Mucosa of descending colon (tissue), 3 donors: ENCODE measurements at regions not wholly inside any gene's neighbourhood (a gene's known extent, or its start where the extent isn't known, plus 50 kb on each side); places are given as distances from the start of the nearest gene placed in this dataset.

Experiments
- ATAC-seq: fragments of 200-7000 bp; cut with Tn5 transposase; one replicate; pipeline ENCODE4 v1.9.1; 2020; ENCODE audit warnings: mild to moderate bottlenecking, moderate library complexity
- DNase-seq, 3 donors: peaks; one replicate each; pipeline ENCODE4 v3.0.0-alpha.2; 2020
- H3K36me3 ChIP-seq: fragments of 200-600 bp; one replicate; pipeline ENCODE4 v1.8.0; 2021; ENCODE audit warnings: low read depth, mild to moderate bottlenecking
- H3K4me1 ChIP-seq: fragments of 200-600 bp; one replicate; pipeline ENCODE4 v1.8.0; 2021; ENCODE audit warnings: low read depth, mild to moderate bottlenecking
- H3K4me3 ChIP-seq: fragments of 200-600 bp; one replicate; pipeline ENCODE4 v1.8.0; 2021; ENCODE audit warnings: mild to moderate bottlenecking
- H3K9me3 ChIP-seq: fragments of 200-600 bp; one replicate; pipeline ENCODE4 v1.8.0; 2021; ENCODE audit warnings: mild to moderate bottlenecking
- CTCF ChIP-seq: fragments of 200-600 bp; IDR thresholded peaks from one replicate; pipeline ENCODE4 v1.8.0; 2022; ENCODE audit warnings: antibody characterized with exemption, mild to moderate bottlenecking
- intact Hi-C, 2 donors: fragments of 100-400 bp; cut with DNase I in 1 of 2; cut with micrococcal nuclease in 1 of 2; formaldehyde crosslinking; loops; one replicate each; pipeline versions ENCODE4 v1.11.0 to v1.11.1; 2022; cut with DNase I, micrococcal nuclease
- donor health status: DM: no; HTN: no; CAD: no; lungs with moderate emphysema.
- donor health status: DM: no; HTN: no; CAD: no.
- donor health status: DM: no; HTN: yes; CAD: no.

DNA sequence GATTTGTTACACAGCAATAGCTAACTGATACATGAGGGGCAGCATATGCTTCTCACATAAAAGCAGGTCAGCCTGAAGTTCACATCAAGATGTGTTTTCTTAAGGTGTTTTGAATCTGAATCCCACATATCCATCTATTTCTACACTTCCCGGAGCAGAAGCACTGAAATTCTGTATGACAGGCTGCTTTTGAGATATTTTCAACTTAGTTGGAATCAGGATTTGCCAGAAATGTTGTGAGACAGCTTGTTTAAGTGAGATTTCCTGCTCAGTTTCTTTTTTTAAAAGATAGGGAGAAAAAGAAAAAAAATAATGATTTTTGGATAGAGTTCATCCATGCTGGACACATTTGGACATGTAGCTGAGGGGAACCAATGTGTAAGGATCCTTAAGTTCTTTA, 501.5 kb upstream of the CELF4 start:
- ATAC-seq (no peak), DNase-seq (no peak)
- peaks cover 14% of the 10 kb centered on the region for H3K9me3 ChIP-seq
- no peak overlapping the region for H3K4me3 ChIP-seq
- H3K4me1 ChIP-seq = no peaks in the 10 kb centered on the region
- no peak for TF ChIP-seq CTCF
- intact Hi-C loops = no loop called here
- H3K36me3 ChIP-seq = no peaks in the 10 kb centered on the region

DNA sequence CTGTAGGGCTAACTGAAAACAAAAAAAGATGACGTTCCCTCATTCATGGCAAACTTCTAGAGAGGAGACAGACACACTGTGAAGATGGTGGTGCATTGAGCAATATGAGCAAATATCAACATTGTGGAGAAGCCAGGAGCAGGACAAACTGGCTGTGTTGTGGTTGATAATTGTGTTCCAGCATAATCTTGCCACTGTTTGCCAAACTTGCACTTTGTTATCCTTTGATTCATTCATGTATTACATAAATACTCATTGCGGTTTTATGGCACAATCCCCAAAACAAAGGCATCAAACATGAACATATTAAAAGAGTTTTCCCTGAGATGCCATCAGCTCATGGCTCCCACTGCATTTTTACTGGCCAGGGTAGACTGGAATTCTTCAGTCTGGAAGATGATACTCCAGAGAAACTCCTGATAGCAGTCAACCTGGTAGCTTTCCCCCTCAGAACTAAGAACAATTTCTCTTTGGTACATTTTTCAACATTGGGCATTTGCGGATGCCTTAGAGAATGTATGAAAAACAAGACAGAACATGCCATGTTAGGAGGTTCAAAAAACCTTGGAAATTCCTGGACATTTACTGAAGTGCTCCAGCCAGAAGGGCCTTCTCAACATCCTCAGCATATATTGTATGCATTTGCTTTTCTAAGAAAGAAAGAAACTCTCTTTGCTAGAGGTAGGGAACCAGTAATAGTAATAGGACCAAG, 487.4 kb upstream of the CELF4 start:
- Histone ChIP-seq H3K36me3 (no peaks in the 10 kb centered on the region), H3K4me3 (no peak overlapping the region), H3K9me3 (peaks cover 2% of the 10 kb centered on the region), H3K4me1 (no peaks in the 10 kb centered on the region)
- ATAC-seq (no peak), DNase-seq (no peak)
- no peak for TF ChIP-seq CTCF
- intact Hi-C loops = no loop called here

- DNase-seq = no peak
- no peak for TF ChIP-seq CTCF
These were observed 482.2 kb upstream of the CELF4 start for GRCh38 chr18:38047820-38048219.

GRCh38 chr18:38046651-38047050, 481.1 kb upstream of the CELF4 start:
- DNase-seq = no peak
- no peak overlapping the region for H3K4me3 ChIP-seq
- no peak for ATAC-seq
- no peaks in the 10 kb centered on the region for H3K4me1 ChIP-seq
- intact Hi-C loops = no loop called here
- no peaks in the 10 kb centered on the region for H3K36me3 ChIP-seq
- TF ChIP-seq CTCF = no peak
- peaks cover 5% of the 10 kb centered on the region for H3K9me3 ChIP-seq

More at GRCh38 chr18:38047820-38048219, 482.2 kb upstream of the CELF4 start:
- Histone ChIP-seq H3K4me3 (no peak overlapping the region), H3K4me1 (no peaks in the 10 kb centered on the region), H3K36me3 (no peaks in the 10 kb centered on the region), H3K9me3 (peaks cover 5% of the 10 kb centered on the region)
- intact Hi-C loops = no loop called here
- no peak for ATAC-seq

GRCh38 chr18:38045845-38046244, 480.2 kb upstream of the CELF4 start:
- DNase-seq (no peak), ATAC-seq (no peak)
- Histone ChIP-seq H3K9me3 (peaks cover 5% of the 10 kb centered on the region), H3K36me3 (no peaks in the 10 kb centered on the region), H3K4me3 (no peak overlapping the region), H3K4me1 (no peaks in the 10 kb centered on the region)
- intact Hi-C loops = no loop called here
- no peak for TF ChIP-seq CTCF
